OCI-LY3 (cell line): ENCODE measurements at regions not wholly inside any gene's neighbourhood (a gene's known extent, or its start where the extent isn't known, plus 50 kb on each side); places are given as distances from the start of the nearest gene placed in this dataset.

Experiments used
- CTCF ChIP-seq: fragments of 200-600, 300-600 bp; sonication (generic); IDR thresholded peaks from 2 replicates; pipeline ENCODE4 v1.5.1; 2014; ENCODE audit warnings: antibody characterized with exemption, low read length, low read depth
- EZH2phosphoT487 ChIP-seq: fragments of 200-600 bp; shearing (Covaris generic); IDR thresholded peaks from 2 replicates; pipeline ENCODE4 v1.6.1; 2018; ENCODE audit warnings: antibody characterized with exemption, mixed run types, low read depth

GRCh38 chr10:131732631-131733127 lies 168.1 kb upstream of the PPP2R2D start:
- TF ChIP-seq CTCF (no peak), EZH2phosphoT487 (no peak)
